ENCODE measurements at regions not wholly inside any gene's neighbourhood (a gene's known extent, or its start where the extent isn't known, plus 50 kb on each side); places are given as distances from the start of the nearest gene placed in this dataset.

- H3K9ac ChIP-seq (ENCODE audit: low read length): no peak overlapping the region
- no peaks in the 10 kb centered on the region for H3K4me1 ChIP-seq (ENCODE audit: control insufficient read depth in 1 of 2, insufficient read depth in 2 of 2, low read length in 2 of 2)
- H3K36me3 ChIP-seq (ENCODE audit: control insufficient read depth in 1 of 2, insufficient read depth in 2 of 2, low read length in 2 of 2): no peaks in the 10 kb centered on the region
- H2AK5ac ChIP-seq (ENCODE audit: low read length): no peak overlapping the region
- H3K4ac ChIP-seq (ENCODE audit: low read depth, low read length): no peak overlapping the region
- H3K27me3 ChIP-seq (ENCODE audit: insufficient read depth, low read length): no peaks in the 10 kb centered on the region
- no peak for DNase-seq
- no peaks in the 10 kb centered on the region for H3K79me1 ChIP-seq (ENCODE audit: low read length)
- no peak overlapping the region for H3K18ac ChIP-seq (ENCODE audit: low read length)
- no peak overlapping the region for H4K91ac ChIP-seq (ENCODE audit: low read depth, low read length)
- no peak overlapping the region for H3K4me3 ChIP-seq (ENCODE audit: low read depth, low read length)
- H3K27ac ChIP-seq (ENCODE audit: low read depth, low read length): no peak overlapping the region
- H3K9me3 ChIP-seq (ENCODE audit: insufficient read depth, low read depth, low read length): peaks cover 3% of the 10 kb centered on the region
- H2BK5ac ChIP-seq (ENCODE audit: low read depth, low read length, poor library complexity): no peak overlapping the region
- WGBS (ENCODE audit: extremely low coverage, insufficient coverage, insufficient read length): no CpG with 5 or more reads among the region's 1 CpG
- H2AFZ ChIP-seq (ENCODE audit: insufficient read depth, low read length, poor library complexity): no peak overlapping the region
- no peak overlapping the region for H3K23ac ChIP-seq (ENCODE audit: low read length)
- no peak overlapping the region for H3K14ac ChIP-seq (ENCODE audit: low read length)
- no peak overlapping the region for H3K4me2 ChIP-seq (ENCODE audit: low read length)
- no peak overlapping the region for H2BK120ac ChIP-seq (ENCODE audit: insufficient read depth, low read length, poor library complexity)
- no peak overlapping the region for H4K8ac ChIP-seq (ENCODE audit: low read depth, low read length)
- no peak overlapping the region for H4K12ac ChIP-seq (ENCODE audit: low read depth, low read length)
- no peak overlapping the region for H2BK12ac ChIP-seq (ENCODE audit: low read length)
- no peaks in the 10 kb centered on the region for H3K79me2 ChIP-seq (ENCODE audit: control insufficient read depth, insufficient read depth, low read length, poor library complexity)
These were observed 339.3 kb downstream of the PCNX1 start for GRCh38 chr14:71246539-71246938.

- Histone ChIP-seq H3K9me3 (ENCODE audit: insufficient read depth, low read depth, low read length) (peaks cover 3% of the 10 kb centered on the region), H2BK120ac (ENCODE audit: insufficient read depth, low read length, poor library complexity) (no peak overlapping the region), H3K9ac (ENCODE audit: low read length) (no peak overlapping the region), H3K4me2 (ENCODE audit: low read length) (no peak overlapping the region), H3K4me3 (ENCODE audit: low read depth, low read length) (no peak overlapping the region), H3K79me1 (ENCODE audit: low read length) (no peaks in the 10 kb centered on the region), H4K8ac (ENCODE audit: low read depth, low read length) (no peak overlapping the region), H2BK12ac (ENCODE audit: low read length) (no peak overlapping the region), H4K12ac (ENCODE audit: low read depth, low read length) (no peak overlapping the region), H3K18ac (ENCODE audit: low read length) (no peak overlapping the region), H3K4ac (ENCODE audit: low read depth, low read length) (no peak overlapping the region), H4K91ac (ENCODE audit: low read depth, low read length) (no peak overlapping the region), H3K23ac (ENCODE audit: low read length) (no peak overlapping the region), H3K27ac (ENCODE audit: low read depth, low read length) (no peak overlapping the region), H3K4me1 (ENCODE audit: control insufficient read depth in 1 of 2, insufficient read depth in 2 of 2, low read length in 2 of 2) (no peaks in the 10 kb centered on the region), H2AK5ac (ENCODE audit: low read length) (no peak overlapping the region), H3K14ac (ENCODE audit: low read length) (no peak overlapping the region), H2BK5ac (ENCODE audit: low read depth, low read length, poor library complexity) (no peak overlapping the region), H2AFZ (ENCODE audit: insufficient read depth, low read length, poor library complexity) (no peak overlapping the region), H3K79me2 (ENCODE audit: control insufficient read depth, insufficient read depth, low read length, poor library complexity) (no peaks in the 10 kb centered on the region), H3K36me3 (ENCODE audit: control insufficient read depth in 1 of 2, insufficient read depth in 2 of 2, low read length in 2 of 2) (no peaks in the 10 kb centered on the region), H3K27me3 (ENCODE audit: insufficient read depth, low read length) (no peaks in the 10 kb centered on the region)
- no peak for DNase-seq
- no CpG with 5 or more reads among the region's 4 CpGs for WGBS (ENCODE audit: extremely low coverage, insufficient coverage, insufficient read length)
These were observed 339.8 kb downstream of the PCNX1 start for GRCh38 chr14:71247106-71247505.

- H3K36me3 ChIP-seq (ENCODE audit: control insufficient read depth in 1 of 2, insufficient read depth in 2 of 2, low read length in 2 of 2): no peaks in the 10 kb centered on the region
- H3K79me1 ChIP-seq (ENCODE audit: low read length): no peaks in the 10 kb centered on the region
- H3K4me3 ChIP-seq (ENCODE audit: low read depth, low read length): no peak overlapping the region
- no peak for DNase-seq
- WGBS (ENCODE audit: extremely low coverage, insufficient coverage, insufficient read length): no CpG with 5 or more reads among the region's 3 CpGs
- H3K14ac ChIP-seq (ENCODE audit: low read length): no peak overlapping the region
- no peak overlapping the region for H4K91ac ChIP-seq (ENCODE audit: low read depth, low read length)
- H3K79me2 ChIP-seq (ENCODE audit: control insufficient read depth, insufficient read depth, low read length, poor library complexity): no peaks in the 10 kb centered on the region
- no peak overlapping the region for H4K8ac ChIP-seq (ENCODE audit: low read depth, low read length)
- H3K4me1 ChIP-seq (ENCODE audit: control insufficient read depth in 1 of 2, insufficient read depth in 2 of 2, low read length in 2 of 2): no peaks in the 10 kb centered on the region
- H2AK5ac ChIP-seq (ENCODE audit: low read length): no peak overlapping the region
- no peak overlapping the region for H2BK5ac ChIP-seq (ENCODE audit: low read depth, low read length, poor library complexity)
- no peak overlapping the region for H4K12ac ChIP-seq (ENCODE audit: low read depth, low read length)
- H2AFZ ChIP-seq (ENCODE audit: insufficient read depth, low read length, poor library complexity): no peak overlapping the region
- H2BK12ac ChIP-seq (ENCODE audit: low read length): no peak overlapping the region
- no peak overlapping the region for H2BK120ac ChIP-seq (ENCODE audit: insufficient read depth, low read length, poor library complexity)
- no peak overlapping the region for H3K9ac ChIP-seq (ENCODE audit: low read length)
- no peak overlapping the region for H3K27ac ChIP-seq (ENCODE audit: low read depth, low read length)
- H3K23ac ChIP-seq (ENCODE audit: low read length): no peak overlapping the region
- no peak overlapping the region for H3K18ac ChIP-seq (ENCODE audit: low read length)
- H3K4ac ChIP-seq (ENCODE audit: low read depth, low read length): no peak overlapping the region
- no peak overlapping the region for H3K4me2 ChIP-seq (ENCODE audit: low read length)
- H3K27me3 ChIP-seq (ENCODE audit: insufficient read depth, low read length): no peaks in the 10 kb centered on the region
- peaks cover 3% of the 10 kb centered on the region for H3K9me3 ChIP-seq (ENCODE audit: insufficient read depth, low read depth, low read length)
These were observed 340.9 kb downstream of the PCNX1 start for GRCh38 chr14:71248194-71248593.

- Histone ChIP-seq H3K18ac (ENCODE audit: low read length) (no peak overlapping the region), H2AK5ac (ENCODE audit: low read length) (no peak overlapping the region), H2AFZ (ENCODE audit: insufficient read depth, low read length, poor library complexity) (no peak overlapping the region), H3K14ac (ENCODE audit: low read length) (no peak overlapping the region), H3K36me3 (ENCODE audit: control insufficient read depth in 1 of 2, insufficient read depth in 2 of 2, low read length in 2 of 2) (no peaks in the 10 kb centered on the region), H3K9ac (ENCODE audit: low read length) (no peak overlapping the region), H4K8ac (ENCODE audit: low read depth, low read length) (no peak overlapping the region), H2BK12ac (ENCODE audit: low read length) (no peak overlapping the region), H2BK120ac (ENCODE audit: insufficient read depth, low read length, poor library complexity) (no peak overlapping the region), H3K27me3 (ENCODE audit: insufficient read depth, low read length) (no peaks in the 10 kb centered on the region), H3K23ac (ENCODE audit: low read length) (no peak overlapping the region), H3K9me3 (ENCODE audit: insufficient read depth, low read depth, low read length) (peaks cover 3% of the 10 kb centered on the region), H4K12ac (ENCODE audit: low read depth, low read length) (no peak overlapping the region), H3K4ac (ENCODE audit: low read depth, low read length) (no peak overlapping the region), H3K27ac (ENCODE audit: low read depth, low read length) (no peak overlapping the region), H3K79me2 (ENCODE audit: control insufficient read depth, insufficient read depth, low read length, poor library complexity) (no peaks in the 10 kb centered on the region), H4K91ac (ENCODE audit: low read depth, low read length) (no peak overlapping the region), H2BK5ac (ENCODE audit: low read depth, low read length, poor library complexity) (no peak overlapping the region), H3K4me3 (ENCODE audit: low read depth, low read length) (no peak overlapping the region), H3K79me1 (ENCODE audit: low read length) (no peaks in the 10 kb centered on the region), H3K4me2 (ENCODE audit: low read length) (no peak overlapping the region), H3K4me1 (ENCODE audit: control insufficient read depth in 1 of 2, insufficient read depth in 2 of 2, low read length in 2 of 2) (no peaks in the 10 kb centered on the region)
- WGBS (ENCODE audit: extremely low coverage, insufficient coverage, insufficient read length): no CpG with 5 or more reads among the region's 2 CpGs
- no peak for DNase-seq
These were observed 343.1 kb downstream of the PCNX1 start for GRCh38 chr14:71250347-71250746.
